ENCODE measurements at regions not wholly inside any gene's neighbourhood (a gene's known extent, or its start where the extent isn't known, plus 50 kb on each side); places are given as distances from the start of the nearest gene placed in this dataset.

DNA sequence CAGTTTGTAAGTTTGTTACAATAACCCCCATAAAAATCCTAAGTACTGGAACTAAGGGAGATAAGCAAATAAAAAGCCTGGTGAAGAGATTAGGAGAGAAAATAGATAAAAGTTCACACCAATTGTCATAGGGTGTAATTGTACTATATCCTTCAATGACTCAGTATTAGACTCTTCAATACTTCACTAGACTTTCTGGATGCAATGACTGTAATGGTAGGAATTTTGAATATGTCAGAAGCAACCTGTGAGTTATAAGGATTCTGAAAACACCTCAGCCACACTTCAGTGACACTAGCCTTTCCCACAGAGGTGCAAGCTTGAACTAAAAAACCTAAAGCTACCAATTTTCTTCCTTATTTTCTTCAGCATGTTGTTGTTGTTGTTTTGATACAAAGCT is 147.9 kb downstream of the PTGER3 start:
- CTCF ChIA-PET = no interaction called here
- Mint-ChIP-seq H3K36me3 (no peaks in the 10 kb centered on the region), H3K27ac (no peak overlapping the region), H3K9me3 (peaks cover 9% of the 10 kb centered on the region), H3K4me3 (no peak overlapping the region), H3K27me3 (ENCODE audit: low read depth) (no peaks in the 10 kb centered on the region), H3K4me1 (peaks cover 18% of the 10 kb centered on the region)
- POLR2A ChIA-PET = no interaction called here
- no peak for ATAC-seq
- no peak for DNase-seq (ENCODE audit: low spot score)
- no peak for TF ChIP-seq GABPB1 (CRISPR knock-in tag; IDR thresholded peaks at IDR 0.05)
- no peak for TF ChIP-seq ZBTB21 (CRISPR knock-in tag; IDR thresholded peaks at IDR 0.05; ENCODE audit: borderline replicate concordance)
- no peak for TF ChIP-seq ZNF317 (CRISPR knock-in tag; IDR thresholded peaks at IDR 0.05; ENCODE audit: borderline replicate concordance, low read depth)

- Mint-ChIP-seq H3K27ac (no peak overlapping the region), H3K4me3 (no peak overlapping the region), H3K4me1 (peaks cover 5% of the 10 kb centered on the region), H3K9me3 (peaks cover 17% of the 10 kb centered on the region), H3K27me3 (ENCODE audit: low read depth) (no peaks in the 10 kb centered on the region), H3K36me3 (no peaks in the 10 kb centered on the region)
- no peak for ATAC-seq
- ChIA-PET POLR2A (no interaction called here), CTCF (no interaction called here)
- DNase-seq (ENCODE audit: low spot score) = no peak
- TF ChIP-seq GABPB1 (CRISPR knock-in tag; IDR thresholded peaks at IDR 0.05) = no peak
- TF ChIP-seq AFF4 (CRISPR knock-in tag; IDR thresholded peaks at IDR 0.05; ENCODE audit: borderline replicate concordance) = no peak
- TF ChIP-seq KAT7 (CRISPR knock-in tag; IDR thresholded peaks at IDR 0.05; ENCODE audit: borderline replicate concordance) = no peak
- TF ChIP-seq ZNF121 (CRISPR knock-in tag; IDR thresholded peaks at IDR 0.05) = no peak
These were observed 145.4 kb downstream of the PTGER3 start for GRCh38 chr1:70902211-70902610.

- Mint-ChIP-seq H3K9me3 (peaks cover 17% of the 10 kb centered on the region), H3K27me3 (ENCODE audit: low read depth) (no peaks in the 10 kb centered on the region), H3K27ac (no peak overlapping the region), H3K36me3 (no peaks in the 10 kb centered on the region), H3K4me3 (no peak overlapping the region), H3K4me1 (no peaks in the 10 kb centered on the region)
- CTCF ChIA-PET = no interaction called here
- TF ChIP-seq NR1H2 (CRISPR knock-in tag; IDR thresholded peaks at IDR 0.05) (no peak), FOXP1 (CRISPR knock-in tag; IDR thresholded peaks at IDR 0.05; ENCODE audit: borderline replicate concordance) (no peak), OVOL2 (CRISPR knock-in tag; IDR thresholded peaks at IDR 0.05; ENCODE audit: borderline replicate concordance) (no peak), AFF4 (CRISPR knock-in tag; IDR thresholded peaks at IDR 0.05; ENCODE audit: borderline replicate concordance) (no peak)
- POLR2A ChIA-PET = no interaction called here
- ATAC-seq = no peak
- no peak for DNase-seq (ENCODE audit: low spot score)
These were observed 140.8 kb downstream of the PTGER3 start for GRCh38 chr1:70906800-70907199.

DNA sequence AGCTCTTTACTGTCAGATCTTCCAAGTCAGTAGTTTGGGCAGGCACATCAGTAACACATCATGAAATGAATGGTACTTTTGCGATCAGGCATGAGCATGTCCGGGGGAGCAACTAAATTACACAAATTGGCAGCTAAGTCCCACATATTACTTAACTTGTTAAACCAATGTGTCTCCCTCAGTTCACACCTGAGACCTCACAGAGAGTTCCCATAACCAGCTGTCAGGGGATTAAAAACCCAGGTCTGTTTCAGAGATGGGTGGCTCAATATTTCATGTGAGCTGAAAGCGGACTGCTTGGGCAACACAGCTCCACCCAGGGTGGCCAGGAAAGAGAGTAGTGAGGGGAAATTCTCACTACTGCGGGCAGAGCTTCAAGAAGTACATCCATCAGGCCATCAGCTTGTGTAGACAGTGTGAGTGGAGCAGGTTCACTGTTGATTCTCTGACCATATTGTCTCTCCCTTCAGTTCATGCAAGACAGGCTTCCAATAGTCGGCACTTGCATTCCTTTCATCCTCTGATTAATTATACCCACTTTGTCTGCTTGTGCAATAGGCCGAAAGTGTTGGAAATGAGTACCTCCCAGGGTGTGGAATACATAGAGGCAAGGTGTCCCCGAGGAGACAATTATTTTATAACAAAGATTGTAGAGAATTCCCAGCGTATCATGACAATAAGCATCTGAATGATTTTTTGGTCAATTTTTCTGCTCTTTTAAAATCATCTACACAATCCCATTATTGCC is 139.9 kb downstream of the PTGER3 start:
- POLR2A ChIA-PET = no interaction called here
- H3K27me3 Mint-ChIP-seq (ENCODE audit: low read depth) = no peaks in the 10 kb centered on the region
- no peak overlapping the region for H3K27ac Mint-ChIP-seq
- no peaks in the 10 kb centered on the region for H3K36me3 Mint-ChIP-seq
- peaks cover 17% of the 10 kb centered on the region for H3K9me3 Mint-ChIP-seq
- ATAC-seq (no peak), DNase-seq (ENCODE audit: low spot score) (no peak)
- H3K4me1 Mint-ChIP-seq = no peaks in the 10 kb centered on the region
- H3K4me3 Mint-ChIP-seq = no peak overlapping the region
- CTCF ChIA-PET = interaction anchor here (0.6 kb wide), 1 partner anchor 71 kb away, joined by 3 read pairs; no protein-coding TSS in a partner anchor
- TF ChIP-seq ZNF423 (CRISPR knock-in tag; IDR thresholded peaks at IDR 0.05) (no peak), RORB (CRISPR knock-in tag; IDR thresholded peaks at IDR 0.05) (no peak), TCF7 (CRISPR knock-in tag; IDR thresholded peaks at IDR 0.05; ENCODE audit: low read depth) (no peak), SOX15 (CRISPR knock-in tag; IDR thresholded peaks at IDR 0.05) (no peak), E2F4 (CRISPR knock-in tag; IDR thresholded peaks at IDR 0.05; ENCODE audit: borderline replicate concordance, low read depth) (no peak)
- TF ChIP-seq, protein P1, sequence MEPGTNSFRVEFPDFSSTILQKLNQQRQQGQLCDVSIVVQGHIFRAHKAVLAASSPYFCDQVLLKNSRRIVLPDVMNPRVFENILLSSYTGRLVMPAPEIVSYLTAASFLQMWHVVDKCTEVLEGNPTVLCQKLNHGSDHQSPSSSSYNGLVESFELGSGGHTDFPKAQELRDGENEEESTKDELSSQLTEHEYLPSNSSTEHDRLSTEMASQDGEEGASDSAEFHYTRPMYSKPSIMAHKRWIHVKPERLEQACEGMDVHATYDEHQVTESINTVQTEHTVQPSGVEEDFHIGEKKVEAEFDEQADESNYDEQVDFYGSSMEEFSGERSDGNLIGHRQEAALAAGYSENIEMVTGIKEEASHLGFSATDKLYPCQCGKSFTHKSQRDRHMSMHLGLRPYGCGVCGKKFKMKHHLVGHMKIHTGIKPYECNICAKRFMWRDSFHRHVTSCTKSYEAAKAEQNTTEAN (CRISPR knock-in tag; IDR thresholded peaks at IDR 0.05) = no peak
- TF ChIP-seq, protein P2, sequence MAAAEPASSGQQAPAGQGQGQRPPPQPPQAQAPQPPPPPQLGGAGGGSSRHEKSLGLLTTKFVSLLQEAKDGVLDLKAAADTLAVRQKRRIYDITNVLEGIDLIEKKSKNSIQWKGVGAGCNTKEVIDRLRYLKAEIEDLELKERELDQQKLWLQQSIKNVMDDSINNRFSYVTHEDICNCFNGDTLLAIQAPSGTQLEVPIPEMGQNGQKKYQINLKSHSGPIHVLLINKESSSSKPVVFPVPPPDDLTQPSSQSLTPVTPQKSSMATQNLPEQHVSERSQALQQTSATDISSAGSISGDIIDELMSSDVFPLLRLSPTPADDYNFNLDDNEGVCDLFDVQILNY (CRISPR knock-in tag; IDR thresholded peaks at IDR 0.05) = no peak

Measured in WTC11 (cell line).